ENCODE measurements at regions not wholly inside any gene's neighbourhood (a gene's known extent, or its start where the extent isn't known, plus 50 kb on each side); places are given as distances from the start of the nearest gene placed in this dataset.

DNA sequence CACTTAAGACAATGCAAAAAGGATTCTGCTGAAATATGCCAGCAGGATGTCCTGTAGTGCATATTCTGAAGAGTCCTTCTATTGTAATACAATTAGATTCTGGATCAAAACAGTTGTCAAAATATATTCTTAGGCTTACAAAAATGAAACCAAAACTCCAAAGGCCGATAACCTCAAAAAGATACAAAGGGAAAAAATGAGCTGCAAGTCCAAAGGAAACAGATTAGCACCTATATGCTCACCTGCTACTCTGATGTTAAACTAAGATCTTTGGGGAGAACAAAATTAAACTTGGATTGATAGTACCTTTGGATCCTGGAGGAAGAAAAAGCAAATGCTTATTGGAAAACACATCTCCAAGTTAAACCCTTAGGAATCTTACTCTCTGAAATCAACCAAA, 397.1 kb downstream of the SPATA31D1 start:
- no peaks in the 10 kb centered on the region for H3K27me3 ChIP-seq (replicated peaks)
- H3K4me1 ChIP-seq (replicated peaks): peaks cover 4% of the 10 kb centered on the region; the same call in 1 of the 2 replicates
- H3K36me3 ChIP-seq: no peaks in the 10 kb centered on the region
- no peaks in the 10 kb centered on the region for H3K9me3 ChIP-seq (replicated peaks)
- DNase-seq (ENCODE audit: low read depth in 1 of 2, low spot score in 2 of 2): no peak
- H3K27ac ChIP-seq: no peak overlapping the region
- H3K4me3 ChIP-seq: no peak overlapping the region

DNA sequence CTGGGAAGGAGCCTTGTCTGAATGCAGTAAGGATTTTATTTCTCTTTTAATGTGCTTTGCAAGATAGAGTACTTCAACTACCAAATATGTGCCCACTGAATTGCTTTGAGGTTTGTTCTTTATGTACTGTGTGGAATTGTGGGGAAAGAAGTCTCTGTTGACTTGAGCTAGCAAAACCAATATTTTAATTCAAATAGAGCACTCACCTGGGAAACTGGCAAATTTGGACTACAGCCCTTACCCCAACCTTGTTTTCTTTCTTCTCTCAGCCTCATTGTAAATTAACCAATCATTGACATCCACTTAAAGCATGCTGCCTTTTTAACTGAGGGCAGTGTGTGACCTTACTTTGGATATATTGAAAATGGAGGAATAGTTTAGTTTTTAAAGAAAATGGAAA, 409.0 kb downstream of the SPATA31D1 start:
- Histone ChIP-seq H3K9me3 (replicated peaks) (no peaks in the 10 kb centered on the region), H3K36me3 (no peaks in the 10 kb centered on the region), H3K4me1 (replicated peaks) (no peaks in the 10 kb centered on the region), H3K4me3 (no peak overlapping the region), H3K27me3 (replicated peaks) (no peaks in the 10 kb centered on the region), H3K27ac (no peak overlapping the region)
- no peak for DNase-seq (ENCODE audit: low read depth in 1 of 2, low spot score in 2 of 2)

DNA sequence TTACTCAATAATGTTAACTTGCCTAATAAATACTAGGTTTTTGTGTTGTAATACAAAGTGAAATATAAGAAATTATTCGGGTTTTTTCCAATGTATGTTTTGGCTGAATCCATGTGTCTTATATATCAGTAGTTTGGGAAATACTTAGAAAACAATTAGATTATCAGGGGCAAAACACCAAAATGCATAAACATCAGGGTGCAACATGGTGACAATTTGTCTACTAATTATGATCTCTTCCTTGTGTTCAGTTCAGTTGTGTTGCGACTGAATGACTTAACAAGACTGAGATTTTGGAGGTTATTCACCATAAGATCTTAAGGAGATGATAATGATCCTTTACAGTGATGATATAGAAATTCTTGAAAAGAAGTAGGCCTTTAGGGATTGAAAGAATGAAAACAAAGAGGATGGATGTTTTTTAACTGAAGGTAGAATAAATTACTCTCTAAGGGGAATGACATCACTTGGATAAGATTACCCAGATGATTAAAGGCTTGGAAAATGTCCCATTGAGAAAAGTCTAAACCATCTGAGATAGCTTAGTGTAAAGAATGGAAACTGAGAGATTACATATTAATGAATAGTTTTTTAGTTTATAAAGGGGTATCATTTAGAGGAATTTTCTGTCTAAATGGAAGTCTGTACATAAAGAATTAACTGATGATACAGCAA, 415.8 kb downstream of the SPATA31D1 start:
- H3K4me3 ChIP-seq: no peak overlapping the region
- H3K36me3 ChIP-seq: no peaks in the 10 kb centered on the region
- H3K9me3 ChIP-seq (replicated peaks): no peaks in the 10 kb centered on the region
- H3K4me1 ChIP-seq (replicated peaks): 0 out of 2 replicates have a peak, but pooled peaks cover 7% of the 10 kb centered on the region
- DNase-seq (ENCODE audit: low read depth in 1 of 2, low spot score in 2 of 2): no peak
- H3K27me3 ChIP-seq (replicated peaks): no peaks in the 10 kb centered on the region
- no peak overlapping the region for H3K27ac ChIP-seq

DNA sequence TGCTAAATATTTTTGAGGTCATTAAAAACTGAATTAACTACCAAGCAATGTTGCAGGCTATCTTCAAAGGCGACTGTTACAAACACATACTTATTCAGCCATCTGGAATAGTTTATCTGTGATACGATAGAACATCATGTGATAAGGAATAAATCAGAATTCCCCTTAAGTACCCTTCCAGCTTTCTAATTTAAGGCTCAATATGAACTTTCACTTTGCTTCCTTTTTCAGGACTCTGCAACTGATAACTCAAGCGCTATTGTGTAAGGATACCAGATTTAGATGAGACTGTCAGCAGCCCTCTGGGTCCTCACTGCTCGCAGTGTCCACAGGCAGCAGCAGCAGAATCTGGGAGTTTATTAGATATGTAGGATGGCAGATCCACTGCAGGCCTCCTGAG, 416.3 kb downstream of the SPATA31D1 start:
- H3K36me3 ChIP-seq: no peaks in the 10 kb centered on the region
- no peak overlapping the region for H3K4me3 ChIP-seq
- DNase-seq (ENCODE audit: low read depth in 1 of 2, low spot score in 2 of 2): no peak
- peaks cover 9% of the 10 kb centered on the region for H3K4me1 ChIP-seq (replicated peaks)
- H3K27ac ChIP-seq: no peak overlapping the region
- no peaks in the 10 kb centered on the region for H3K9me3 ChIP-seq (replicated peaks)
- H3K27me3 ChIP-seq (replicated peaks): no peaks in the 10 kb centered on the region

DNA sequence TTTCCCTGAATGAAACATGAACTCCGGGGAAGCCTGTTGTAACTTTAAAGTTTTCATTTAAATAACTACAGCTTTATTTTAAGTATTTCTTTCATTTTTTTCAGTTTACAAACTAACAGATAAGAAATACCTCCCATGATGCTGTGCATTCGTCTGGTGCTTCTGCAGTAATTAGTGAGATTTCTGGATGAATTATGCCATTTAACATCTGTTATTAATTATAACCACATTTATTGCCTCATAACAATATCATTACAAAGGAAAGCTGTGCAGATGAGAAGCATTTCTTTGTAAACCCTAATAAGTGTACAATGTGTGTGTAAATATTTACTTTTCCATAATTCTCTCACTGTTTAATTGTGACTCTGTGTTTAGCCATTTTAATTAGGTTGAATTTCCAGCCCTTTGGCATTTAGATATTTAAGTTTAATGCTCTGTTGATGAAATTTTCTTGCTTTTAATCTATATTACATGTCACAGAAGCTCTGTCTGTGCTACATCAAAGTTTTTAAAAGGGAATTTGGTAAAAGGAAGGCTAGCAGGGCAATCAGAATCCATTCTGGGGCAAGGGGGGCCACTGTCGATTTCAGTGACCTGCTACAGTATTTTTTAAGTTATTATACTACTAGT, 418.0 kb downstream of the SPATA31D1 start:
- Histone ChIP-seq H3K27me3 (replicated peaks) (no peaks in the 10 kb centered on the region), H3K9me3 (replicated peaks) (no peaks in the 10 kb centered on the region), H3K27ac (no peak overlapping the region), H3K4me3 (no peak overlapping the region), H3K4me1 (replicated peaks) (peaks cover 18% of the 10 kb centered on the region), H3K36me3 (no peaks in the 10 kb centered on the region)
- no peak for DNase-seq (ENCODE audit: low read depth in 1 of 2, low spot score in 2 of 2)

DNA sequence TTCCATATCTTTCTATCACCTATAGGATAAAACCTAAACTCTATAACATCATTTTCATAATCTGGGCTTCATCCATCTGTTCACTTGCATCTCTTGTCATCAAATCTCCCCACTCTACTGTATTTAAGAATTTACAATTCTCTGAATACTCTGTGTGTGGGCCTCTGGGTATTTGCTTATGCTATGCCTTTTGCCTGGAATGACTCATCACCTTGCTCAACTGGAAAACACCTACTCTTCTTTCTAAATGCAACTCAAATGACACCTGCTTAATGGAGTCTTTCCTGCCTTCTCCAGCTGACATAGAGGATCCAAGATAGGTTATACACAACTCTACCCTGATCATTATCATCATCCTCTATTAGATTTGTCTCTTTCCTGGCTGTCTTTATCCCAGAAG, 421.7 kb downstream of the SPATA31D1 start:
- Histone ChIP-seq H3K27me3 (replicated peaks) (no peaks in the 10 kb centered on the region), H3K36me3 (no peaks in the 10 kb centered on the region), H3K27ac (no peak overlapping the region), H3K4me3 (no peak overlapping the region), H3K9me3 (replicated peaks) (no peaks in the 10 kb centered on the region), H3K4me1 (replicated peaks) (peaks cover 18% of the 10 kb centered on the region)
- DNase-seq (ENCODE audit: low read depth in 1 of 2, low spot score in 2 of 2): peak in 1 of 2 experiments; percentile 35

DNA sequence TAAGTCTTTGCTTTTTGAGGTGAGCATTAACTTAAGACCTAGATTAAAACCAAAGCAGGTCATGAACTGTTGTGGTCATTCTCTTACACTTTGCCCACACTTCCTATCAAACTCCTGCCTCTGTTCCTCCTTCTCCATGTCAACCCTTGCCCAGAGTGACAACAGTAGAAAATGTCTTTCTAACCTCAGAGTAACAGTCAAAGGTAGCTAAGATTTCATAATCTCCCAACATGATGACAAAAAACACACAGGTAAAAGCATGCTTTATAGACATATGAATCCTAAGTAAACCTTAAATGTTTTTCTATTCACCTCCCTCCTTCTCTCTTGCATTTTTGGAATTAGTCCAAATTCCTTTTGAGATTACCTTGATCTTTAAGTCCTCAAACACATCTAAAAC, 422.3 kb downstream of the SPATA31D1 start:
- no peak for DNase-seq (ENCODE audit: low read depth in 1 of 2, low spot score in 2 of 2)
- H3K4me1 ChIP-seq (replicated peaks): peaks cover 12% of the 10 kb centered on the region
- no peaks in the 10 kb centered on the region for H3K27me3 ChIP-seq (replicated peaks)
- H3K36me3 ChIP-seq: no peaks in the 10 kb centered on the region
- H3K4me3 ChIP-seq: no peak overlapping the region
- H3K9me3 ChIP-seq (replicated peaks): no peaks in the 10 kb centered on the region
- no peak overlapping the region for H3K27ac ChIP-seq

DNA sequence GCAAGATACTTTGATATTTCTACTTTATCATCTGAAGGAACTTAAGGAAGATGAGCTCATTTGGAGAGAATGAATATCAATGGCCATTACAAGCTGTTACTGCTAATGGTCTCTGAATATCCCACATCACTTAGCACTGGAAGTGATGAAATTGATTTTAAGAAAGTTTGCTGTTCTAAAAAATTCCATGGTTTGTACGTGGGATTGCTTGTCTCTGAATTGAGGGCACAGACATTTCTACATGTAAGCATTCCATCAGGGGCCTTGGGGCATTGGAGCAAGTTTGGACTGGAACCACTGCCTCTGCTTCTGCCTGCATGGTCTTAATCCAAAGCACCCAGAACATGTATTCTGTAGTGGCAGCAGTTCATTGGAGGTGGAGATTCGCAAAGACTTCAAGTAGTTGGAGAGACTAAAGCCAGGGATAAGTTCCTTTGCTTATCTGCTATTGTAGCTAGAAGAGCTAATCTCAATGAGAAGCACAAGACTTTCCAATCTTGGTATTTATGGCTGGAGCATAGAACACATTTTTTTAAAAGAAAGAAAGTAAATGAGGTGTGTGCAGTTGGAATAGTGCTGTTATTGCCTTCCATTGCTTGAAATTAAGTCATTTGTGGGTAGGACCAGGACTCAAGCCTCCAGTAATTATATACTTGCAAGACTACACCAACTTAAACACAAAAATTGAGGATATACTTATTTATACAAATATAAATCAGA, 424.2 kb downstream of the SPATA31D1 start:
- no peak overlapping the region for H3K4me3 ChIP-seq
- H3K9me3 ChIP-seq (replicated peaks): no peaks in the 10 kb centered on the region
- DNase-seq (ENCODE audit: low read depth in 1 of 2, low spot score in 2 of 2): no peak
- peaks cover 12% of the 10 kb centered on the region for H3K4me1 ChIP-seq (replicated peaks)
- H3K27me3 ChIP-seq (replicated peaks): no peaks in the 10 kb centered on the region
- H3K36me3 ChIP-seq: no peaks in the 10 kb centered on the region
- H3K27ac ChIP-seq: no peak overlapping the region

DNA sequence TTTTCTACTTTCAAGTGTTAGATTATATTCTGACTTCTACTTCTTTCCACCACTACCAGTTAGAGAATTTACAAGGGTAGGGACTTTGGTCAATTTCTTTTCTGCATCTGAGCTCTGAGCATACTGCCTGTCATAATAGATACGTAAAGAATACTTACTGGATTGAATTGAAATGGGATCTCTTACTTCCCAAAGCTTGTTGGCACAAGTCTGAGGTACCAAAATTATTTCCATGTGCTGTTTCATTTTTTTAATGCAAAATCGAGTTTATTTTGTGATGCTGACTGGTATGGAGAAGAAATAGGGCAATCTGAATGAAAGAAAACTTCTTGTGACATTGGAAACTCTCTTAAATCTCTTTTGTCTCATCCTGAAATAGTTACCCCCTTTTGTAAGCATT, 428.9 kb downstream of the SPATA31D1 start:
- H3K4me1 ChIP-seq (replicated peaks): peaks cover 7% of the 10 kb centered on the region; the same call in 1 of the 2 replicates

DNA sequence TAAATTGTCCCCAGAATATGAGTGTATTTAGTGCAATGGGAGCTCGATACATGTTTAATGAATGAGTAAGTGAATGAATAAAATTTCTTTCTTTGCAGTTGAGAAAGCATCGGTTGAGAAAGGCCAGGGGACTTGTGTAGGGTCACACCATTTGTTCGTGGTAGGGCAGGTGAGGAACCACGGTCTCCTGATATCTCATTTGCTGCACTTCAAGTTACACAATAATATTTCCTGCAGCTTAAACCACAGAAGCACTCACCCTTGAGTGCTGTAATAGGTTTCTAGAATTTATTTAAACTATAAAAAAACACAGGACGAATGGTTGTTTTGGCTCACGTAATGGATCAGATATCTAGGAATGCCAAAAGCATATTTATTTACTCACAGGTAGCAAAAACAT, 429.8 kb downstream of the SPATA31D1 start:
- DNase-seq (ENCODE audit: low read depth in 1 of 2, low spot score in 2 of 2): no peak
- no peaks in the 10 kb centered on the region for H3K27me3 ChIP-seq (replicated peaks)
- no peaks in the 10 kb centered on the region for H3K36me3 ChIP-seq

More for the DNA sequence above, 428.9 kb downstream of the SPATA31D1 start:
- no peak overlapping the region for H3K27ac ChIP-seq
- H3K36me3 ChIP-seq: no peaks in the 10 kb centered on the region
- no peaks in the 10 kb centered on the region for H3K27me3 ChIP-seq (replicated peaks)
- no peaks in the 10 kb centered on the region for H3K9me3 ChIP-seq (replicated peaks)
- H3K4me3 ChIP-seq: no peak overlapping the region
- no peak for DNase-seq (ENCODE audit: low read depth in 1 of 2, low spot score in 2 of 2)

DNA sequence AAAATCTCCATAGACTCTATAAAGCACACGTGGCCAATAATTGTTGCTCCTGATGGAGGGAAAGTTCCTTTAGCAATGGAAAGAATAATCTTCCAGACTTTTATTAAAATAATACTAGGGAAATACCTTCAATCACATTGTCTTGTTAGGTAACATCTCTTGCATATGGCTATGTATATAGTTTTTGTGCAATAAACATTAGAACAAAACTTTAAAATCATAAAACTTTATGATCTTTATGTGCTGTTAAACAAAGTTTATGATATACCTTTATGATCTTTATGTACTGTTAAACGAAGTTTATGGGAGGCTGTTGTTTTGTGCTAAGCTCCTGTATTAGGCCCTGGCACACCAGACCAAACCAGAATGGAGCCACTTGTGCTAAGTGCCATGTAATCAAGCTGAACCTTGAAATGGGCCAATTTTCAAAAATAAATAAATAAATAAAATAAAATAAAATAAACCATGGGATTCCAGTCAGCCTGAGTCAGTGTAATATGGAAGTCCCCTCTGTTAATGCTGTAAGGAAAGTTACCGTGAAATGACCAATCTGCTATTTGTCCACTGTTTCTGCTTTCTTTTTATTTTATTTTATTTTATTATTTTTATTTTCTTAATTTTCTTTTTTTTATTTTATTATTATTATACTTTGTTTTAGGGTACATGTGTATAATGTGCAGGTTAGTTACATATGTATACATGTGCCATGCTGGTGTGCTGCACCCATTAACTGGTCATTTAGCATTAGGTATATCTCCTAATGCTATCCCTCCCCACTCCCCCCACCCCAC, 431.3 kb downstream of the SPATA31D1 start:
- peaks cover 7% of the 10 kb centered on the region; the same call in 1 of the 2 replicates for H3K4me1 ChIP-seq (replicated peaks)
- no peak for DNase-seq (ENCODE audit: low read depth in 1 of 2, low spot score in 2 of 2)
- no peaks in the 10 kb centered on the region for H3K27me3 ChIP-seq (replicated peaks)
- H3K4me3 ChIP-seq: no peak overlapping the region
- H3K9me3 ChIP-seq (replicated peaks): no peaks in the 10 kb centered on the region
- H3K36me3 ChIP-seq: no peaks in the 10 kb centered on the region
- H3K27ac ChIP-seq: no peak overlapping the region

More for the DNA sequence above, 429.8 kb downstream of the SPATA31D1 start:
- Histone ChIP-seq H3K9me3 (replicated peaks) (no peaks in the 10 kb centered on the region), H3K27ac (no peak overlapping the region), H3K4me1 (replicated peaks) (peaks cover 7% of the 10 kb centered on the region; the same call in 1 of the 2 replicates), H3K4me3 (no peak overlapping the region)

DNA sequence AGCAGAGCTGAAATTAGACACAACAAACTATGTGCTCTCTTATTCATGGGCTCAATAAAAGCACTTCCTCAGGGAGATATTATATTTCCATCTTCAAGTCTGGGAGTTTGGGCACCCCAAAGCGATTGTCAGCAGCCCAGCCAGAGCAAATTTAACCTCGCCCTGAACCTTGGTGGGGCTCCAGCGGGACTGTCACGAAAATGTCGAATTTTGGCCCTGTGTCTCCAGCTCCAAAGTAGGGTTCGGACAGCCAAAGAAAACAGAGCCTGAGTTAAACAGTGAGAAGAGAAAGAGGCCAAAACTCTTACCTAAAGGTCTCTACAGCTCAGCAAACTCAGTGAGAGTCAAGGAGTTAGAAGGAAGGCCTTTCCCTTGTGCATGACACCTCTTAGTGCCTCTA, 432.9 kb downstream of the SPATA31D1 start:
- peaks cover 7% of the 10 kb centered on the region; the same call in 1 of the 2 replicates for H3K4me1 ChIP-seq (replicated peaks)
- no peaks in the 10 kb centered on the region for H3K27me3 ChIP-seq (replicated peaks)
- H3K36me3 ChIP-seq: no peaks in the 10 kb centered on the region
- no peaks in the 10 kb centered on the region for H3K9me3 ChIP-seq (replicated peaks)
- no peak overlapping the region for H3K27ac ChIP-seq
- no peak for DNase-seq (ENCODE audit: low read depth in 1 of 2, low spot score in 2 of 2)
- H3K4me3 ChIP-seq: no peak overlapping the region

DNA sequence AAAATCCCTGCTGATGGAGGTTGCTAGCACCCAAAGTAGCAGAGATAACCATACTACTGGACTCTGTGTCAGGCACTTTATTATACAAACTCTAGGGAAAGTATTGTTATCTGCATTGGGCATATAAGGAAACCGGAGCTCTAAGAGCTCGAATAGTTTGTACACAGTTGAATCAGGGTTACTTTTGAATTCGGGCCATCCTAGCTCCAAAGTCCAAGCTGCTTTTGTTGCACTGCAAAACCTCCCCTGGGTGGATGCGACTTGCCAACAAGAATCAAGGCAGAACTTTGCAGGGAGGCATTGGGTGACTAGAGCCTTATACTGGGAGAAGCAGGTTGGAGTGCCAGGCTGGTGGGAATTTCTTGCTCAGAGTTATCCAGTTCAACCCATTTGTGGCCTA, 435.1 kb downstream of the SPATA31D1 start:
- Histone ChIP-seq H3K4me3 (no peak overlapping the region), H3K9me3 (replicated peaks) (no peaks in the 10 kb centered on the region), H3K27ac (no peak overlapping the region), H3K36me3 (no peaks in the 10 kb centered on the region), H3K27me3 (replicated peaks) (no peaks in the 10 kb centered on the region), H3K4me1 (replicated peaks) (no peaks in the 10 kb centered on the region)
- no peak for DNase-seq (ENCODE audit: low read depth in 1 of 2, low spot score in 2 of 2)

Measured in SJSA1 (cell line).